ENCODE measurements at regions not wholly inside any gene's neighbourhood (a gene's known extent, or its start where the extent isn't known, plus 50 kb on each side); places are given as distances from the start of the nearest gene placed in this dataset.

DNA sequence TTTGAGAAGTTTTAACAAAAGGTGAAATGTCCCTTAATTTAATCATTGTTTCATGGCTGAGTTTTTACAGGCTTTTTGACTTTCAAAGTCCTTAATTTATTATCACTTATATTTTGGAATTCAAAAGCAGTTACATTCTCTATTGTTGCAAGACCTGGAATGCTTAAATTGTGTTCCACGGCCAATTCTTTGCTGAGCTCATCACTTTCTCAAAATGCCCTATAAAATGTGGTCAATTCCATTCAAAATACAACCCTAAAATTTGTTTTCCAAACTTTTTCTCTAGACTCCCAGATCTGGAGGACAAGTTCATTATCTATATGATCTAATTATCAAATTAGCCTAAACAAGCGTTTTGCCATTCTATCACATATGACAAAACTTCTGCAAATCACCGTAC is 1051.2 kb downstream of the TDRD15 start:
- TF ChIP-seq ZNF274 (IDR thresholded peaks at IDR 0.05; ENCODE audit: low read depth, low read length) (no peak), YY1 (IDR thresholded peaks at IDR 0.05; ENCODE audit: insufficient read depth, insufficient read length) (no peak), SUZ12 (IDR thresholded peaks at IDR 0.05; ENCODE audit: extremely low read depth, insufficient read depth, insufficient read length) (no peak)
